Activated CD4-positive, alpha-beta T cell treated with anti-CD3 and anti-CD28 coated beads, Interleukin-2, Interleukin-6, amounts not matched to agents 100 ng/mL and 50 ng/mL, durations not matched to agents 16 hours and 8 hours (primary cell): ENCODE measurements at regions not wholly inside any gene's neighbourhood (a gene's known extent, or its start where the extent isn't known, plus 50 kb on each side); places are given as distances from the start of the nearest gene placed in this dataset.

Experiments used
- DNase-seq: peaks from one replicate; pipeline ENCODE4 v3.0.0-alpha.2; 2020

DNA sequence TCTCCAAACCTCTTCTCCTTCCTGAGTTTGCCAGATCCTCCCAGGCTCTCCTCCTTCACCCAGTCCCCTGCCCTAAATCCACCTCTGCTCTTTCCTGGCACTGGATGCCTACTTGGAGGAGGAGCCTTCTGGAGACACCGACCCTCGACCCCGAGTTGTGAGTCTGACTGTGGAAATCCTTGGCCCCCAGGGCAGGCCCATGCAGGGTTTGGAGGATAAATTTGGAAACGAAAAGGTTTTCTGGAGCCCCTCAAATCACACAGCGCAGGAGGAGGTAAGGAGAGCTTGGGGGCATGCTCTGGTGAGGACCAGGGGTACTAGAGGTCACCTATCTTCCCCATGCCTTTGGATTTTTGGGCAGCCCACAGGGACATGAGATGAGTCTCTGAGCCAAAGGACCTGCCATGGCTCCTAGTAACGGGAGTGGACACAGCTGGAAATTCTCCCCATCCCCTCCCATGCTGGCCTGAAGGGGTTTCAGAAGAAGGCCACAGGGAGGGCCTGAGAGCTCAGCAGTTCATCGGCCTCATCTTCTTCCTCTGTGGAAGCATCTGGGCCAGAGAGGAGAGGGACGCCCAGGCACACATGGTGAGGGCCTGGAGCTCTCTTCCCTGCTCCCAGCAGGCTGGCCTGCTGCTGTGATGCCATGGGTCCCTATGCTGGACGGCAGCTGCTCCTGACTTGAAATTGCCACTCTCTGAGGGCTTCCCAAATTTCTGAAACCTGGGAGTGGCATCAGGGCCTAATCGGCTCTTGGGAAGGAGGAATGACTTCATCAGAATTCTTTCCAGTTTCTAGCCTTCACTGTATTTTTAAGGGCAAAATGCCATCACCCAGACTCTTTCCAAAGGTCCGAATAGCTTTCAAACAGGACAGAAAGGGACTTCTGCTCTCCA is 68.6 kb upstream of the ITGA11 start:
- no peak for DNase-seq

- DNase-seq: no peak
Observed at GRCh38 chr15:68501259-68501591, 69.3 kb upstream of the ITGA11 start.

- no peak for DNase-seq
Observed at GRCh38 chr15:68501616-68502015, 69.7 kb upstream of the ITGA11 start.

GRCh38 chr15:68502398-68502901 is 70.5 kb upstream of the ITGA11 start:
- no peak for DNase-seq

DNA sequence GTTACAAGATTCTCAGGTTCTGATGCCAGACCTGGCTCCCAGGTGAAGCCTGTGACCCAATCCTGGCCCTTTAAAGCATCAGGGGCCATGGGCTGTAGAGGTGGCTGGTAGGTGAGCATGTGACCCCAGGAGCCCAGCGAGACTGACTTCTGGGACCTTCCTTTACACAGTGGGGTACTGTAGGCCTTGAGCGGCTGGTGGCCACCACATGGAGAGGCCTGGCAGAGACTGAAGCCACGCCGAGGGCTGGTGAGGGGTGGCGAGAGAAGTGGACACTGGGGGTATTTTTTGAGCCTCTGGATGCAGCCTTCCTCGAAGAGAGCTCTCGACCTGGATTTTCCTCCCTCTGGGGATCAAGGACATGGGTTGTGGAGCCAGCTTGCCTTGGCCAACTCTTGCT is 71.2 kb upstream of the ITGA11 start:
- no peak for DNase-seq

- DNase-seq: no peak
Observed at GRCh38 chr15:68503791-68504680, 72.1 kb upstream of the ITGA11 start.

- DNase-seq: no peak
Observed at GRCh38 chr15:68504681-68505170, 72.8 kb upstream of the ITGA11 start.

- no peak for DNase-seq
Observed at GRCh38 chr15:68506071-68506470, 72.7 kb upstream of the CORO2B start.

GRCh38 chr15:68507447-68507846 is 71.3 kb upstream of the CORO2B start:
- no peak for DNase-seq

- no peak for DNase-seq
Observed at GRCh38 chr15:68508485-68509189, 70.2 kb upstream of the CORO2B start.

DNA sequence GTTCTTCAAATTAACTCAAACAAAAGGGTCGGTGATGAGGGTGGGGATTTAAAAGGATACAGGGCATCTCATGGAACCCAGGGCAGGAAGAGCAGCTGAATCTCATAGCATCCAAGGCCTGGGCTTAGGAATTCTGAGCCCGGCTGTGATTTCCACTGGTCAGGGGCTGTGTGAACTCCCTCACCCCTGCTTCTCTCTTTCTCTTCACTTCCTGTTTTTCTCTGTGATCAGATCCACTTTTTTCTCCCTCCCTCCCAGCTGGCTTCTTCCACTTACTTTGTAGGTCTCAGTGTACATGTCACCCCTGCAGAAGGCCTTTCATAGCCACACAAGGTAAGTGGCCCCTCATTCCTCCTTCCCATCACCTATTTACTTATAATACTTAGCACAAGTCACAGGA is 68.2 kb upstream of the CORO2B start:
- DNase-seq: no peak

GRCh38 chr15:68511073-68511991 is 67.5 kb upstream of the CORO2B start:
- DNase-seq: no peak

- no peak for DNase-seq
Observed at GRCh38 chr15:68512052-68512451, 66.7 kb upstream of the CORO2B start.

DNA sequence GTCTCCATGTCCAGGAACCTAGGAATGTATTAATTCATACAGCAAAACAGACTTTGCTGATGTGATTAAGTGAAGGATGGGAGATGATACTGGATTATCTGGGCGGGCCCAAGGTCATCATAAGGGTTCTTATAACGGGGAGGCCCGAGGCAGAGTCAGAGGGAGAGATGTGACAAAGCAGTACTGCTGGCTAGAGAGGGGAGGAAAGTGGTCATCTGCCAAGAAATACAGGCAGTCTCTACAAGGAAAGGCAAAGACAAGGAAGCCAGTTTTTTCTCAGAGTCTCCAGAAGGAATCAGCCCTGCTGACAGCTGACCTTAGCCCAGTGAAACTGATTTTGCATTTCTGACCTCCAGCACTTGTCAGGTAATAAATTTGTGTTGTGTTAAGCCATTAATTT is 66.2 kb upstream of the CORO2B start:
- no peak for DNase-seq

GRCh38 chr15:68515371-68516095 is 63.3 kb upstream of the CORO2B start:
- DNase-seq: no peak

DNA sequence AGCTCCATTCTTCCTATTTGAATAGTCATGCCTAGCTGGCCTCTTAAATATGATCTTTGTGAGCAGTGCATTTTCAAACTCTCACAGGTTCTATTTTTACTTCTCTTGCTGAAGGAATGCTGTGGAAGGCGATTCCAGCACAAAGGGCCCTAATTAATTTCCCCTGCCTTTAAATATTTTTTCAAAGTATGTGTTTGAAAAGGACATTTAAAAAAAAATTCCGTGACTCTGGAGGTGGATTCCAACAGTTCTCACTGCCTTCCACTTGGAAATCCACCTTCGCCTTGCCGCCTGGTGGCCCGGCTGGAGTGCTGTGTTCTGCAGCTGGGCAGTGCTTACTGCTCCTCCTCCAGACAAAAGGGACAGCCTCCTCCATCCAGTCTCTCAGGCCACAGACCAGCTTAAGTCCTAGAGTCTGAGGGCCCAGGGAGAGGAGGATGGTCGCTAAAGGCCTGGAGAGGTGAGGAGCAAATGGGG is 61.5 kb upstream of the CORO2B start:
- no peak for DNase-seq

GRCh38 chr15:68518046-68518445 is 60.7 kb upstream of the CORO2B start:
- DNase-seq: no peak

- DNase-seq: no peak
Observed at GRCh38 chr15:68518785-68519430, 59.9 kb upstream of the CORO2B start.

DNA sequence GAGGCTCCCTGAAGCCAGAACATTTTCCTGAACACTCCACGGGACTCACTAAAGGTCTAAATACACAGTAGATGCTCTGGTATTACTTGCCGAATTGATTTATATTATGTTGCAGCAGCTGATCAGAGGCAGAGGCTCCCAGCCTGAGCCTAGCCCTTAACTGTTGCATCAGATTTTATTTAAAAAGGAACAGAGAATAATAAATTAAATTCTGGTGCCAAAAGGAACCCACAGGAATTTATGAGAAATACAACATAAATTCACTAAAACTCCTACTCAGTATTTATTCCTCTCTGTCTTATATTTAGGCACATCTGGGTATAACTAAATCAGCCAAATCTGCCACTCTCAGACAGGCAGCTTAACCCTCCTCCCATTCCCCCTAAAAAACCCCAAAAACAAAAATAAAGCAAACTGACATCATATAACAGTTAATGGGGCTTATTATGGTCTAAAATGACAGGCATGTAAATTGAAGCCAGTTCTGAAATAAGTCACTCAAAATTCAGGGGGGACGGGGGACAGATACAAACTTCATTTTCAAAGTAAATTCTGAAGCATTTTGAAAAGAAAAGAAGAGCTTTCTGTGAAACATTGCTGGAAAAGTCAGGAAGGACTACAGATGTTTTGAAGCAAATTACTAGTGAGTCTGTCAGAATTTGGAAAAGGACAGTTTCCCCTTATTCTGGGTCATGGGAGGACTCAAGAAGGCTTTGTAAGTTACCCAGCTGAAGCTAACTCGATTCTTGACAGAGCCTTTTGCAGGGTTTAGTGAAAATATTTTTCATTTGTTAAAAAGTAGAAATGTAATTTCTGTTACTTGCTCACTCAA is 53.8 kb upstream of the CORO2B start:
- no peak for DNase-seq

DNA sequence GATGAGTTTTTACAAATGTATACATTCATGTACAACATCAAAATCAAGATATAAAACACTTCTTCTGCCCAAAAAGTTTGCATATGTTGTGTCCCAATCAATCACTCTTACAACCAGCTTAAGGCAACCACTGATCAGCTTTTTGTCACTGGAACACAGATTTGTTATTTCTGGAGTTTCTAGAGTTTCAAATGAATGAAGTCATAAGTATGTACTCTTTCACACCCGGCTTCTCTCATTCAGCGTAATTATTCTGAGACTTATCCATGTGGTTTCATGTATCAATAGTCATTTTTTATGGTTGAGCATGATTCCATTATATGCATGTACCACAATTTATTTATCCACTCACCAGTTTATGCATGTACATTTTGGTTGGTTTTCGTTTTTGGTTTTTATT is 53.0 kb upstream of the CORO2B start:
- peak; percentile 7 for DNase-seq
